Hematopoietic multipotent progenitor cell treated with erythropoietin and hydrocortisone succinate and interleukin-3 and kit ligand, for 8 days (in vitro differentiated cells): ENCODE measurements at regions not wholly inside any gene's neighbourhood (a gene's known extent, or its start where the extent isn't known, plus 50 kb on each side); places are given as distances from the start of the nearest gene placed in this dataset.
"Not testable (repeated sequence)": the region's sequence is repeated elsewhere in the genome, so short reads cannot be mapped to it uniquely, and the experiment has no call there.

Experiments
- DNase-seq: peaks from one replicate; pipeline ENCODE4 v3.0.0-alpha.2; 2015

- no peak for DNase-seq
These were observed 237.0 kb upstream of the RGS17 start for GRCh38 chr6:153368131-153368530.

GRCh38 chr6:153367021-153367420 is 235.9 kb upstream of the RGS17 start:
- DNase-seq: no peak

- no peak for DNase-seq
These were observed 226.3 kb upstream of the RGS17 start for GRCh38 chr6:153357391-153357790.

- no peak for DNase-seq
These were observed 209.5 kb upstream of the RGS17 start for GRCh38 chr6:153340568-153340967.

GRCh38 chr6:153334121-153334520 is 203.0 kb upstream of the RGS17 start:
- DNase-seq: no peak

GRCh38 chr6:153331221-153331620 is 200.1 kb upstream of the RGS17 start:
- not testable (repeated sequence) for DNase-seq

GRCh38 chr6:153328194-153328593 is 197.1 kb upstream of the RGS17 start:
- DNase-seq: no peak

- DNase-seq: no peak
These were observed 194.6 kb upstream of the RGS17 start for GRCh38 chr6:153325661-153326060.

- peak; percentile 51 for DNase-seq
These were observed 181.6 kb upstream of the RGS17 start for GRCh38 chr6:153312634-153313033.

GRCh38 chr6:153309651-153310050 is 178.6 kb upstream of the RGS17 start:
- no peak for DNase-seq

- no peak for DNase-seq
These were observed 171.1 kb upstream of the RGS17 start for GRCh38 chr6:153302133-153302532.

- DNase-seq: no peak
These were observed 170.5 kb upstream of the RGS17 start for GRCh38 chr6:153301602-153302001.

GRCh38 chr6:153282456-153282855 is 151.4 kb upstream of the RGS17 start:
- not testable (repeated sequence) for DNase-seq

- DNase-seq: no peak
These were observed 144.9 kb upstream of the RGS17 start for GRCh38 chr6:153275997-153276396.

- no peak for DNase-seq
These were observed 141.3 kb upstream of the RGS17 start for GRCh38 chr6:153272201-153272980.

- DNase-seq: no peak
These were observed 132.4 kb upstream of the RGS17 start for GRCh38 chr6:153263489-153263888.

- no peak for DNase-seq
These were observed 120.2 kb upstream of the RGS17 start for GRCh38 chr6:153251326-153251725.

- no peak for DNase-seq
These were observed 106.6 kb upstream of the RGS17 start for GRCh38 chr6:153237670-153238069.

GRCh38 chr6:153231048-153231646 is 100.1 kb upstream of the RGS17 start:
- DNase-seq: peak; percentile 24

- DNase-seq: no peak
These were observed 87.2 kb upstream of the RGS17 start for GRCh38 chr6:153218184-153218792.

- DNase-seq: no peak
These were observed 85.7 kb upstream of the RGS17 start for GRCh38 chr6:153216789-153217188.

- DNase-seq: no peak
These were observed 84.2 kb upstream of the RGS17 start for GRCh38 chr6:153215242-153215641.

GRCh38 chr6:153214436-153214835 is 83.4 kb upstream of the RGS17 start:
- no peak for DNase-seq

GRCh38 chr6:153210083-153210482 is 79.0 kb upstream of the RGS17 start:
- DNase-seq: peak; percentile 2
